Liver (tissue), 3 donors: ENCODE measurements at regions not wholly inside any gene's neighbourhood (a gene's known extent, or its start where the extent isn't known, plus 50 kb on each side); places are given as distances from the start of the nearest gene placed in this dataset.

ENCODE experiments used
- ATF3 ChIP-seq: IDR thresholded peaks from 2 replicates; pipeline ENCODE4 v1.6.1; 2016; ENCODE audit warnings: antibody characterized with exemption
- GABPA ChIP-seq, 2 donors: IDR thresholded peaks in 1 of 2; conservative IDR thresholded peaks in 1 of 2; 2 replicates each; pipeline ENCODE4 v1.6.1; 2016; ENCODE audit warnings: antibody characterized with exemption in 2 of 2, mild to moderate bottlenecking in 1 of 2, moderate library complexity in 1 of 2
- MAX ChIP-seq: IDR thresholded peaks from 2 replicates; pipeline ENCODE4 v1.6.1; 2016; ENCODE audit warnings: antibody characterized with exemption
- RAD21 ChIP-seq, 2 donors: IDR thresholded peaks; 2 replicates each; pipeline ENCODE4 v1.6.1; 2016; ENCODE audit warnings: antibody characterized with exemption in 2 of 2, mild to moderate bottlenecking in 2 of 2
- RXRA ChIP-seq, 2 donors: IDR thresholded peaks; 2 replicates each; pipeline ENCODE4 v1.6.1; 2017 to 2018; ENCODE audit warnings: antibody characterized with exemption in 2 of 2, mild to moderate bottlenecking in 1 of 2
- SP1 ChIP-seq: IDR thresholded peaks from 2 replicates; pipeline ENCODE4 v1.6.1; 2018; ENCODE audit warnings: antibody characterized with exemption, mild to moderate bottlenecking
- TF ChIP-seq, protein P1 (sequence below): fragments of 150-350 bp; IDR thresholded peaks from 2 replicates; pipeline ENCODE4 v1.5.1; 2017; ENCODE audit warnings: improper control_type of control experiment, low read depth, low read length; ENCODE audit not compliant: missing input control
- TF ChIP-seq, protein P2 (sequence below): IDR thresholded peaks from 2 replicates; pipeline ENCODE4 v1.6.1; 2016; ENCODE audit warnings: antibody characterized with exemption
- donor health status: healthy.
- donor health status: healthy.

- TF ChIP-seq, protein P1, sequence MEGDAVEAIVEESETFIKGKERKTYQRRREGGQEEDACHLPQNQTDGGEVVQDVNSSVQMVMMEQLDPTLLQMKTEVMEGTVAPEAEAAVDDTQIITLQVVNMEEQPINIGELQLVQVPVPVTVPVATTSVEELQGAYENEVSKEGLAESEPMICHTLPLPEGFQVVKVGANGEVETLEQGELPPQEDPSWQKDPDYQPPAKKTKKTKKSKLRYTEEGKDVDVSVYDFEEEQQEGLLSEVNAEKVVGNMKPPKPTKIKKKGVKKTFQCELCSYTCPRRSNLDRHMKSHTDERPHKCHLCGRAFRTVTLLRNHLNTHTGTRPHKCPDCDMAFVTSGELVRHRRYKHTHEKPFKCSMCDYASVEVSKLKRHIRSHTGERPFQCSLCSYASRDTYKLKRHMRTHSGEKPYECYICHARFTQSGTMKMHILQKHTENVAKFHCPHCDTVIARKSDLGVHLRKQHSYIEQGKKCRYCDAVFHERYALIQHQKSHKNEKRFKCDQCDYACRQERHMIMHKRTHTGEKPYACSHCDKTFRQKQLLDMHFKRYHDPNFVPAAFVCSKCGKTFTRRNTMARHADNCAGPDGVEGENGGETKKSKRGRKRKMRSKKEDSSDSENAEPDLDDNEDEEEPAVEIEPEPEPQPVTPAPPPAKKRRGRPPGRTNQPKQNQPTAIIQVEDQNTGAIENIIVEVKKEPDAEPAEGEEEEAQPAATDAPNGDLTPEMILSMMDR = no peak
- TF ChIP-seq SP1 (no peak), ATF3 (no peak), RAD21 (IDR thresholded peaks at IDR 0.05) (no peak), GABPA (IDR thresholded peaks at IDR 0.05 in 1 of 2, conservative IDR thresholded peaks at IDR 0.05 in 1 of 2) (no peak), RXRA (IDR thresholded peaks at IDR 0.05) (no peak), MAX (no peak)
- TF ChIP-seq, protein P2, sequence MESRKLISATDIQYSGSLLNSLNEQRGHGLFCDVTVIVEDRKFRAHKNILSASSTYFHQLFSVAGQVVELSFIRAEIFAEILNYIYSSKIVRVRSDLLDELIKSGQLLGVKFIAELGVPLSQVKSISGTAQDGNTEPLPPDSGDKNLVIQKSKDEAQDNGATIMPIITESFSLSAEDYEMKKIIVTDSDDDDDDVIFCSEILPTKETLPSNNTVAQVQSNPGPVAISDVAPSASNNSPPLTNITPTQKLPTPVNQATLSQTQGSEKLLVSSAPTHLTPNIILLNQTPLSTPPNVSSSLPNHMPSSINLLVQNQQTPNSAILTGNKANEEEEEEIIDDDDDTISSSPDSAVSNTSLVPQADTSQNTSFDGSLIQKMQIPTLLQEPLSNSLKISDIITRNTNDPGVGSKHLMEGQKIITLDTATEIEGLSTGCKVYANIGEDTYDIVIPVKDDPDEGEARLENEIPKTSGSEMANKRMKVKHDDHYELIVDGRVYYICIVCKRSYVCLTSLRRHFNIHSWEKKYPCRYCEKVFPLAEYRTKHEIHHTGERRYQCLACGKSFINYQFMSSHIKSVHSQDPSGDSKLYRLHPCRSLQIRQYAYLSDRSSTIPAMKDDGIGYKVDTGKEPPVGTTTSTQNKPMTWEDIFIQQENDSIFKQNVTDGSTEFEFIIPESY = no peak
Observed at GRCh38 chr3:157840564-157840963, 265.7 kb downstream of the SHOX2 start.
